IMR-90 (cell line): ENCODE measurements at regions not wholly inside any gene's neighbourhood (a gene's known extent, or its start where the extent isn't known, plus 50 kb on each side); places are given as distances from the start of the nearest gene placed in this dataset.

ENCODE experiments used
- ATAC-seq: fragments of 200-7000 bp; cut with Tn5 transposase; 2 replicates; pipeline ENCODE4 v1.9.1; 2020; ENCODE audit warnings: low read depth, mild to moderate bottlenecking, moderate library complexity
- BruUV-seq: library from RNA; stranded (reverse); fragments of 400-500 nt; replicated peaks from 2 replicates; lab custom pipeline; 2021; lab: Mats Ljungman, UMichigan
- CTCF ChIA-PET: fragments of 300-600 bp; formaldehyde crosslinking; extraction: SDS; loops from one replicate; lab custom pipeline; 2021; ENCODE audit warnings: antibody characterized with exemption; lab: Yijun Ruan, JAX
- POLR2A ChIA-PET: fragments of 300-600 bp; sonication (Branson Sonifier 250); formaldehyde crosslinking; loops from one replicate; lab custom pipeline; 2022; ENCODE audit warnings: antibody characterized with exemption; ENCODE audit not compliant: unreplicated experiment; lab: Charles Lee
- DNase-seq: peaks from one replicate; pipeline ENCODE4 v3.0.0; 2013
- H2AFZ ChIP-seq: replicated peaks from 2 replicates; pipeline ENCODE3; 2013; ENCODE audit warnings: low read length, mild to moderate bottlenecking; ENCODE audit not compliant: poor library complexity
- H2AK5ac ChIP-seq: 2 replicates; pipeline ENCODE4 v1.6.1; 2013; ENCODE audit warnings: low read depth, low read length, inconsistent platforms
- H2AK9ac ChIP-seq: replicated peaks from 2 replicates; pipeline ENCODE3; 2013; ENCODE audit warnings: mild to moderate bottlenecking, low read depth, low read length, moderate library complexity; ENCODE audit not compliant: poor library complexity
- H2BK120ac ChIP-seq: 2 replicates; pipeline ENCODE4 v1.6.1; 2013; ENCODE audit warnings: low read depth, low read length, inconsistent platforms
- H2BK15ac ChIP-seq: 3 replicates; pipeline ENCODE4 v1.6.1; 2013; ENCODE audit warnings: low read depth, low read length, inconsistent platforms
- H2BK20ac ChIP-seq: 2 replicates; pipeline ENCODE4 v1.6.1; 2013; ENCODE audit warnings: low read depth, mild to moderate bottlenecking, inconsistent platforms, low read length, moderate library complexity
- H2BK5ac ChIP-seq: 2 replicates; pipeline ENCODE4 v1.6.1; 2013; ENCODE audit warnings: mild to moderate bottlenecking, low read depth, low read length, inconsistent platforms; ENCODE audit not compliant: poor library complexity, severe bottlenecking
- H3K14ac ChIP-seq: replicated peaks from 2 replicates; pipeline ENCODE4 v1.6.1; 2013; ENCODE audit warnings: low read depth, low read length, inconsistent platforms
- H3K18ac ChIP-seq: 2 replicates; pipeline ENCODE4 v1.6.1; 2013; ENCODE audit warnings: low read depth, low read length, control low read depth
- H3K23ac ChIP-seq: 2 replicates; pipeline ENCODE4 v1.6.1; 2013; ENCODE audit warnings: low read depth, low read length, inconsistent platforms
- H3K27ac ChIP-seq: 2 replicates; pipeline ENCODE4 v1.5.1; 2013; ENCODE audit warnings: mild to moderate bottlenecking, control low read depth, low read length; ENCODE audit not compliant: insufficient read depth
- H3K27me3 ChIP-seq: 2 replicates; pipeline ENCODE4 v1.6.1; 2013; ENCODE audit warnings: low read length; ENCODE audit not compliant: control insufficient read depth, insufficient read depth
- H3K36me3 ChIP-seq: 2 replicates; pipeline ENCODE4 v1.6.1; 2013; ENCODE audit warnings: low read length, mixed read lengths; ENCODE audit not compliant: control insufficient read depth, insufficient read depth
- H3K4ac ChIP-seq: 2 replicates; pipeline ENCODE4 v1.6.1; 2013; ENCODE audit warnings: low read depth, low read length, inconsistent platforms
- H3K4me1 ChIP-seq: 2 replicates; pipeline ENCODE4 v1.6.1; 2013; ENCODE audit warnings: low read length, mixed read lengths; ENCODE audit not compliant: control insufficient read depth, insufficient read depth
- H3K4me2 ChIP-seq: 2 replicates; pipeline ENCODE4 v1.6.1; 2013; ENCODE audit warnings: low read depth, mild to moderate bottlenecking, control low read depth, low read length, moderate library complexity
- H3K4me3 ChIP-seq: 2 replicates; pipeline ENCODE4 v1.5.1; 2013; ENCODE audit warnings: low read depth, mild to moderate bottlenecking, control low read depth, low read length, moderate library complexity; ENCODE audit not compliant: insufficient read depth
- H3K56ac ChIP-seq: 2 replicates; pipeline ENCODE4 v1.6.1; 2013; ENCODE audit warnings: low read length, inconsistent platforms; ENCODE audit not compliant: insufficient read depth; ENCODE audit errors: extremely low read depth
- H3K79me1 ChIP-seq, 2 experiments: 2 replicates each; pipeline ENCODE4 v1.6.1; 2013; ENCODE audit warnings: low read length in 2 of 2, inconsistent platforms in 1 of 2, low read depth in 1 of 2
- H3K9ac ChIP-seq: 2 replicates; pipeline ENCODE4 v1.6.1; 2013; ENCODE audit warnings: low read depth, low read length, control low read depth
- H3K9me1 ChIP-seq: 2 replicates; pipeline ENCODE4 v1.6.1; 2013; ENCODE audit warnings: low read length, inconsistent platforms; ENCODE audit not compliant: insufficient read depth
- H3K9me3 ChIP-seq: 2 replicates; pipeline ENCODE4 v1.6.1; 2013; ENCODE audit warnings: low read length; ENCODE audit not compliant: control insufficient read depth, insufficient read depth
- H4K20me1 ChIP-seq: 2 replicates; pipeline ENCODE4 v1.6.1; 2013; ENCODE audit warnings: low read length, inconsistent platforms; ENCODE audit not compliant: insufficient read depth
- H4K5ac ChIP-seq: 2 replicates; pipeline ENCODE4 v1.6.1; 2013; ENCODE audit warnings: mild to moderate bottlenecking, low read depth, low read length, control low read depth
- H4K8ac ChIP-seq, 2 experiments: 2 replicates each; pipeline ENCODE4 v1.6.1; 2013; ENCODE audit warnings: low read depth in 2 of 2, low read length in 2 of 2, control low read depth in 1 of 2, inconsistent platforms in 1 of 2
- H4K91ac ChIP-seq: 2 replicates; pipeline ENCODE4 v1.6.1; 2013; ENCODE audit warnings: low read depth, low read length, inconsistent platforms; ENCODE audit not compliant: insufficient read depth
- BHLHE40 ChIP-seq: fragments of 150-350 bp; IDR thresholded peaks from 2 replicates; pipeline ENCODE4 v1.6.1; 2016; ENCODE audit warnings: mild to moderate bottlenecking, low read depth, low read length
- CEBPB ChIP-seq: IDR thresholded peaks from 2 replicates; pipeline ENCODE4 v1.6.1; 2012; ENCODE audit warnings: low read depth, low read length, improper control_type of control experiment
- CHD1 ChIP-seq: IDR thresholded peaks from 2 replicates; pipeline ENCODE4 v1.6.1; 2012; ENCODE audit warnings: low read depth, low read length, improper control_type of control experiment
- CTCF ChIP-seq: conservative IDR thresholded peaks from 2 replicates; pipeline ENCODE4 v1.5.1; 2012; ENCODE audit warnings: mild to moderate bottlenecking, low read depth, low read length, improper control_type of control experiment
- ELK1 ChIP-seq: fragments of 150-350 bp; IDR thresholded peaks from 2 replicates; pipeline ENCODE4 v1.6.1; 2016; ENCODE audit warnings: low read depth, mild to moderate bottlenecking, low read length, moderate library complexity, borderline replicate concordance
- FOS ChIP-seq: fragments of 150-350 bp; IDR thresholded peaks from 2 replicates; pipeline ENCODE4 v1.6.1; 2016; ENCODE audit warnings: low read depth, low read length
- MAZ ChIP-seq: IDR thresholded peaks from 2 replicates; pipeline ENCODE4 v1.6.1; 2012; ENCODE audit warnings: low read depth, mild to moderate bottlenecking, low read length, improper control_type of control experiment, moderate library complexity, borderline replicate concordance
- NFE2L2 ChIP-seq: fragments of 150-350 bp; IDR thresholded peaks from 2 replicates; pipeline ENCODE4 v1.6.1; 2016; ENCODE audit warnings: low read depth, mild to moderate bottlenecking, low read length
- POLR2A ChIP-seq: IDR thresholded peaks from 2 replicates; pipeline ENCODE4 v1.6.1; 2012; ENCODE audit warnings: mild to moderate bottlenecking, low read depth, low read length
- RAD21 ChIP-seq: IDR thresholded peaks from 2 replicates; pipeline ENCODE4 v1.6.1; 2012; ENCODE audit warnings: low read length, improper control_type of control experiment
- RCOR1 ChIP-seq: IDR thresholded peaks from 2 replicates; pipeline ENCODE4 v1.6.1; 2012; ENCODE audit warnings: mild to moderate bottlenecking, low read length, improper control_type of control experiment; ENCODE audit not compliant: insufficient replicate concordance
- RFX5 ChIP-seq: IDR thresholded peaks from 2 replicates; pipeline ENCODE4 v1.8.0; 2012; ENCODE audit warnings: low read depth, mild to moderate bottlenecking, low read length, moderate library complexity
- USF2 ChIP-seq: fragments of 150-350 bp; IDR thresholded peaks from 2 replicates; pipeline ENCODE4 v1.6.1; 2017; ENCODE audit warnings: mild to moderate bottlenecking, antibody characterized with exemption, low read length, low read depth
- WGBS, 2 experiments: methylation state at CpG; one replicate each; pipeline versions ENCODE4 v1.1.5 to v1.1.7; 2013; ENCODE audit warnings: missing lambda C conversion rate in 2 of 2; ENCODE audit not compliant: insufficient read length in 1 of 2; ENCODE audit errors: extremely low coverage in 2 of 2; 5-methylcytosine and 5-hydroxymethylcytosine counted together
- dilution Hi-C: fragments of 300-500 bp; cut with HindIII; formaldehyde crosslinking; loops from one replicate; pipeline ENCODE4 v1.14.3; 2018; ENCODE audit warnings: low sequenced_read_pairs; ENCODE audit not compliant: unreplicated experiment
- in situ Hi-C: fragments of 300-500 bp; cut with MboI; formaldehyde crosslinking; loops from 3 replicates; pipeline ENCODE4 v1.14.3; 2019; ENCODE audit warnings: low sequenced_read_pairs, inconsistent platforms, mixed read lengths
- intact Hi-C: fragments of 100-400 bp; cut with micrococcal nuclease; formaldehyde crosslinking; loops from 2 replicates; pipeline ENCODE4 v1.10.0; 2022

- CTCF ChIA-PET = interaction anchor here (0.6 to 1.0 kb wide), 2 partner anchors 9 to 10 kb away, joined by 3 read pairs; no protein-coding TSS in a partner anchor
- DNase-seq (no peak), ATAC-seq (no peak)
- H3K4me1 ChIP-seq = no peaks in the 10 kb centered on the region
- no peak overlapping the region for H4K5ac ChIP-seq
- H3K27me3 ChIP-seq = peaks cover 68% of the 10 kb centered on the region
- no peak overlapping the region for H3K18ac ChIP-seq
- H3K79me1 ChIP-seq = no peaks in the 10 kb centered on the region
- no peak overlapping the region for H4K8ac ChIP-seq
- no peak overlapping the region for H3K27ac ChIP-seq
- H4K91ac ChIP-seq = no peak overlapping the region
- H3K36me3 ChIP-seq = no peaks in the 10 kb centered on the region
- no peaks in the 10 kb centered on the region; the same call in 1 of the 2 replicates for H3K9me3 ChIP-seq
- no peak overlapping the region for H2BK20ac ChIP-seq
- H3K4ac ChIP-seq = no peak overlapping the region
- intact Hi-C loops (no loop called here), dilution Hi-C loops (no loop called here), in situ Hi-C loops (no loop called here)
- POLR2A ChIA-PET = no interaction called here
- no peak overlapping the region for H2BK5ac ChIP-seq
- H4K20me1 ChIP-seq = no peaks in the 10 kb centered on the region
- no peak overlapping the region for H2AK9ac ChIP-seq
- no peak overlapping the region for H2AK5ac ChIP-seq
- H3K56ac ChIP-seq = no peak overlapping the region
- TF ChIP-seq USF2 (no peak), CHD1 (no peak), RCOR1 (no peak), CEBPB (no peak), FOS (no peak), BHLHE40 (no peak), RAD21 (no peak), MAZ (no peak), ELK1 (no peak), NFE2L2 (no peak), RFX5 (no peak), POLR2A (no peak), CTCF (no peak)
- H3K4me3 ChIP-seq = no peak overlapping the region
- H3K9me1 ChIP-seq = 0 out of 2 replicates have a peak, but pooled peaks cover 2% of the 10 kb centered on the region
- H3K4me2 ChIP-seq = no peak overlapping the region
- no peak overlapping the region for H2BK120ac ChIP-seq
- H2BK15ac ChIP-seq = no peak overlapping the region
- BruUV-seq = no TSS peak
- WGBS, 2 experiments = 45% methylated on average over 1 of the region's 6 CpGs; no CpG with 5 or more reads in 1 of the 2 experiments
- H3K14ac ChIP-seq = no peak overlapping the region
- H3K23ac ChIP-seq = no peak overlapping the region
- no peak overlapping the region for H3K9ac ChIP-seq
- H2AFZ ChIP-seq = peak overlapping the region; percentile 47
Observed at GRCh38 chr1:22362626-22363402, 88.8 kb upstream of the ZBTB40 start.
